Progenitor cell of endocrine pancreas (in vitro differentiated cells): ENCODE measurements at regions not wholly inside any gene's neighbourhood (a gene's known extent, or its start where the extent isn't known, plus 50 kb on each side); places are given as distances from the start of the nearest gene placed in this dataset.

Experiments used
- DNase-seq: peaks from one replicate; pipeline ENCODE4 v3.0.0; 2021; ENCODE audit warnings: low spot score; ENCODE audit not compliant: unreplicated experiment
- H3K27ac Mint-ChIP-seq: 2 replicates; pipeline ENCODE4 v1.8.0; 2021; ENCODE audit warnings: mild to moderate bottlenecking, moderate library complexity, mixed read lengths
- H3K27me3 Mint-ChIP-seq: 2 replicates; pipeline ENCODE4 v1.8.0; 2021; ENCODE audit warnings: mixed read lengths
- H3K36me3 Mint-ChIP-seq: 2 replicates; pipeline ENCODE4 v1.8.0; 2022; ENCODE audit warnings: mixed read lengths; ENCODE audit not compliant: insufficient read depth
- H3K4me1 Mint-ChIP-seq: 2 replicates; pipeline ENCODE4 v1.8.0; 2021; ENCODE audit warnings: low read depth, mixed read lengths
- H3K4me3 Mint-ChIP-seq: 2 replicates; pipeline ENCODE4 v1.8.0; 2021; ENCODE audit warnings: low read depth, mild to moderate bottlenecking, moderate library complexity, mixed read lengths
- H3K9me3 Mint-ChIP-seq: 2 replicates; pipeline ENCODE4 v1.8.0; 2021; ENCODE audit warnings: low read depth, mixed read lengths
- TF ChIP-seq, protein P1 (sequence below): fragments of 200-600 bp; sonication (generic); IDR thresholded peaks from one replicate; pipeline ENCODE4 v1.5.0; 2021; ENCODE audit warnings: antibody characterized with exemption, mild to moderate bottlenecking; ENCODE audit not compliant: unreplicated experiment

DNA sequence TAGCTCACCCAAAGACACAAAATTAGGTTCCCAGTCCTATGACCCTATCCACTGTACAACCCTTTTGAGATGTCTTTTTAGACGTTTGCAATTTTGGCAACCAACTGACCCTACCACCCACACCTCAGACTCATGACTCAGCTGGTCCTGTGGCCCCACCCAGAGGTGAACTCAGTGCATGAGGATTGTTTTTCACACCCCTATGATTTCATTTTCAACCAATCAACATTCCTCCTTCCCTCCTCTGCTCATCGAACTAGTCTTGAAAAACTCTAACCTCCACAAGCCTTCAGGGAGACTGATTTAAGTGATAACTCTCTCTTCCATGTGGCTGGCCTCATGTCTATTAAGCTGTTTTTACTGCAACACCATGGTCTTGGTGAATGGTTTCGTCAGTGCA is 350.7 kb downstream of the UQCRFS1 start:
- no peak overlapping the region for H3K4me3 Mint-ChIP-seq
- no peaks in the 10 kb centered on the region for H3K9me3 Mint-ChIP-seq
- H3K4me1 Mint-ChIP-seq = peaks cover 5% of the 10 kb centered on the region
- no peak overlapping the region for H3K27ac Mint-ChIP-seq
- peaks cover 26% of the 10 kb centered on the region for H3K27me3 Mint-ChIP-seq
- no peak for DNase-seq
- TF ChIP-seq, protein P1, sequence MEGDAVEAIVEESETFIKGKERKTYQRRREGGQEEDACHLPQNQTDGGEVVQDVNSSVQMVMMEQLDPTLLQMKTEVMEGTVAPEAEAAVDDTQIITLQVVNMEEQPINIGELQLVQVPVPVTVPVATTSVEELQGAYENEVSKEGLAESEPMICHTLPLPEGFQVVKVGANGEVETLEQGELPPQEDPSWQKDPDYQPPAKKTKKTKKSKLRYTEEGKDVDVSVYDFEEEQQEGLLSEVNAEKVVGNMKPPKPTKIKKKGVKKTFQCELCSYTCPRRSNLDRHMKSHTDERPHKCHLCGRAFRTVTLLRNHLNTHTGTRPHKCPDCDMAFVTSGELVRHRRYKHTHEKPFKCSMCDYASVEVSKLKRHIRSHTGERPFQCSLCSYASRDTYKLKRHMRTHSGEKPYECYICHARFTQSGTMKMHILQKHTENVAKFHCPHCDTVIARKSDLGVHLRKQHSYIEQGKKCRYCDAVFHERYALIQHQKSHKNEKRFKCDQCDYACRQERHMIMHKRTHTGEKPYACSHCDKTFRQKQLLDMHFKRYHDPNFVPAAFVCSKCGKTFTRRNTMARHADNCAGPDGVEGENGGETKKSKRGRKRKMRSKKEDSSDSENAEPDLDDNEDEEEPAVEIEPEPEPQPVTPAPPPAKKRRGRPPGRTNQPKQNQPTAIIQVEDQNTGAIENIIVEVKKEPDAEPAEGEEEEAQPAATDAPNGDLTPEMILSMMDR = no peak
- H3K36me3 Mint-ChIP-seq = no peaks in the 10 kb centered on the region

DNA sequence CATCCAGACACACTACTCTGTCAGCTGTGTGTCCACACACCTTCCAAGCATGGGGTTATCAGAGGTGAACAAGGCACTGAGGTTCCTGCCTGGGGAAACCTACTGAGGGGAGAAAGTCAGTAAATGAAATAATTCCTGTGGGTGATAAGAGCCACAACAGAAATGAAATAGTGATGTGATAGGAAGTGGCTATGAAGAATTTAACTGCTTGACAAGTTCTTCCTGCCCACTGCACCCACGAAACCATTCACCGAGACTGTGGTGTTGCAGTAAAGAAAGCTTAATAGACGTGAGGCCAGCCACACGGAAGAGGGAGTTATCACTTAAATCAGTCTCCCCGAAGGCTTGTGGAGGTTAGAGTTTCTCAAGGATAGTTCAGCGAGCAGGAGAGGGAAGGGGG is 353.1 kb downstream of the UQCRFS1 start:
- Mint-ChIP-seq H3K27me3 (peaks cover 22% of the 10 kb centered on the region), H3K36me3 (no peaks in the 10 kb centered on the region), H3K4me1 (peaks cover 5% of the 10 kb centered on the region), H3K4me3 (no peak overlapping the region), H3K9me3 (no peaks in the 10 kb centered on the region), H3K27ac (no peak overlapping the region)
- TF ChIP-seq, protein P1 = no peak
- DNase-seq = no peak

DNA sequence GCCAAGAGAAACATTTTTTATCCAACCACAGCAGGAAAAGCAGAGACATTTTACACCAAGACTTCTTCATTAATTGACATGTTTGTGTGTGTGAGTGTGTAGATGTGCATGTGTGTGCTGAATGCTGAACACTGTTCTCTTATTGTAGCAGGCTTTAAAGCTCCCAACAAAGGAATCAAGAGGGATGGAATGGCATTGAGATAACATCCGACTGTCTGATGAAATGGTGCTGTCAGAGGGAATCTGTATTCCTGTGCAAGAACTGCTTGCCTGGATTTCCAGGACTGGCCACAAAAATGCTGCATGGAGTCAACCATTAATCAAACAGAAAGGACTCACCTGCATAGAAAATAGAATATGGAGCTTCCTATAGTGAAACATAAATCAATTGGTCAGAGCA is 354.0 kb downstream of the UQCRFS1 start:
- Mint-ChIP-seq H3K36me3 (no peaks in the 10 kb centered on the region), H3K27ac (no peak overlapping the region), H3K27me3 (peaks cover 16% of the 10 kb centered on the region), H3K4me1 (peaks cover 5% of the 10 kb centered on the region), H3K4me3 (no peak overlapping the region), H3K9me3 (no peaks in the 10 kb centered on the region)
- no peak for DNase-seq
- TF ChIP-seq, protein P1 = no peak

DNA sequence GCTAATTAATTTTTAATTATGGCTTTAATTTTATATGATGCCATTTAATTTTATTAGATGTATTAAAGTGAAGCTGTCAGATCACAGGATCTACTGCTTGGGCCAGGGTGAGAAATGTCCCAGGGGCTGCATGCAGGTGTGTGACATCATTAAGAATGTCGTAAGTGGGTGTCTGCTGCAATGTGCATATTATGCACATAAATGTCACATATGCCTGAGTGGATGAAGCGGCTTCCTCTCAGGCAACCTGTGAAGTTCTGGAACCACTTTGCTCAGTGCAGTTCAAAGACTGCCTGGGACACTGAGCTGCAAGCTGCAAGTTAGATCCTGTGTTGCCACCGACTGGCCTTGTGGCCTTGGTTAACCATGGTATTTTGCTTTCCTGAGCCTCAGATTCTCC is 355.0 kb downstream of the UQCRFS1 start:
- DNase-seq = no peak
- no peak overlapping the region for H3K27ac Mint-ChIP-seq
- H3K36me3 Mint-ChIP-seq = no peaks in the 10 kb centered on the region
- peaks cover 5% of the 10 kb centered on the region for H3K4me1 Mint-ChIP-seq
- H3K27me3 Mint-ChIP-seq = peaks cover 16% of the 10 kb centered on the region
- H3K9me3 Mint-ChIP-seq = no peaks in the 10 kb centered on the region
- TF ChIP-seq, protein P1 = no peak
- no peak overlapping the region for H3K4me3 Mint-ChIP-seq

DNA sequence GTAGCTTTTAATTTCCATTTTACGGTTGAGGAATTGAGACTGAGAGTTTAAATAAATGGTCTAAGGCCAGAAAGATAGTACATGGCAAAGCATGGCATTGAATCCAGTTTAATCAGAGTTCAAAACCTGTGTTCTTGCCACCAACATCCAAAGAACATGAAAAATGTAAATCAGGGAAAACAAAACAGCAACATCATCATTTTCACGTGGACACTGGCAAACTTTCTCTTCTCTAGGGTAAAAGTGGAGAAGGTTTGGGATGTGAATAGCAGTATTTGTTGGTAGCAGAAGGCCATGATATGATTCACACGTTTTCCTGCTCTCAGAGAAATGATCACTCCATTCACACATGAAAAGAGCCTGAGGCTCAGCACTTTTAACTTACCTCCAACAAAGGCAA is 357.7 kb downstream of the UQCRFS1 start:
- no peak for DNase-seq
- Mint-ChIP-seq H3K4me1 (peaks cover 5% of the 10 kb centered on the region), H3K36me3 (no peaks in the 10 kb centered on the region), H3K9me3 (no peaks in the 10 kb centered on the region), H3K27ac (no peak overlapping the region), H3K27me3 (peaks cover 18% of the 10 kb centered on the region), H3K4me3 (no peak overlapping the region)
- TF ChIP-seq, protein P1 = no peak
